Activated CD4-positive, alpha-beta T cell treated with anti-CD3 and anti-CD28 coated beads, Interleukin-2, amount 50 U/mL, for 24 hours (primary cell): ENCODE measurements at regions not wholly inside any gene's neighbourhood (a gene's known extent, or its start where the extent isn't known, plus 50 kb on each side); places are given as distances from the start of the nearest gene placed in this dataset.

Experiments
- DNase-seq, 2 donors: peaks; one replicate each; pipeline ENCODE4 v3.0.0-alpha.2; 2020; ENCODE audit warnings: low read depth in 1 of 2, low spot score in 1 of 2

DNA sequence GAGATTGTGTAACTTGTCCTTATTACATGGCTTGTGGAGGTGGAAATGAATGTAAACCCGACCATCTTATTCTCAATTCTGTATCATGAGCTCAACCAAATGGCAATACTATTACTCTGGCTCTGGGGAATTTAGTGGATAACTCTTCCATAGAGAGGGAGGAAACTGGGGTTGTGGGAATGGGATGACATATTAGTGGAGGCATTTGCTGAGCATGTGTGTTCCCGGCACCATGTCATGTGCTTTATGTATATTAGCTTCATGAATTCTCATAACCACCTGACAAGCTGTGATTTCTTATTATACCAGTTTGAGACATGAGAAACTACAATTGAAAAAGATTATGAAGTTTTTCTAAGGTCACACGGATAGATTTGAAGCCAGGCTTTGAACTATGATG, 112.8 kb upstream of the TMEFF2 start:
- no peak for DNase-seq

DNA sequence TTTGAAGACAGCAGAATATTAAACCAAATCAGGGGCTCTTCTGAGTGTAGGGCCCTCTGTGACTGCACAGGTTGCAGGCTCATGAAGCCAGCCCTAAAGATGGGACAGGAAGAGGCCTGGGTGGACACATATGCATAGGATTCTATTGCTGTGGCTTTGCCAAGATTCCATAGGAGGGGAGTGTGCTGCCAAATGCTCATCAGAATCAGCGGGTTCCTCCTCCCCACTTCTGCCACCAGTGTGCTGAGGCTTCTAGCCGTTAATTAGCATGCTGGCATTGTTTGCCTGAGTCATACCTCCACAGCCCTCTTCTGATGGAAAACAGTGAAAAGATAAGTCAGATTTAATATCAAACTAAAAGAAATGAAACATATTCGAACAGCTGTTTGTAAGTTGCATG, 103.9 kb upstream of the TMEFF2 start:
- no peak for DNase-seq

GRCh38 chr2:192292478-192292877, 97.7 kb upstream of the TMEFF2 start:
- no peak for DNase-seq

GRCh38 chr2:192288295-192288694, 93.6 kb upstream of the TMEFF2 start:
- DNase-seq = no peak

DNA sequence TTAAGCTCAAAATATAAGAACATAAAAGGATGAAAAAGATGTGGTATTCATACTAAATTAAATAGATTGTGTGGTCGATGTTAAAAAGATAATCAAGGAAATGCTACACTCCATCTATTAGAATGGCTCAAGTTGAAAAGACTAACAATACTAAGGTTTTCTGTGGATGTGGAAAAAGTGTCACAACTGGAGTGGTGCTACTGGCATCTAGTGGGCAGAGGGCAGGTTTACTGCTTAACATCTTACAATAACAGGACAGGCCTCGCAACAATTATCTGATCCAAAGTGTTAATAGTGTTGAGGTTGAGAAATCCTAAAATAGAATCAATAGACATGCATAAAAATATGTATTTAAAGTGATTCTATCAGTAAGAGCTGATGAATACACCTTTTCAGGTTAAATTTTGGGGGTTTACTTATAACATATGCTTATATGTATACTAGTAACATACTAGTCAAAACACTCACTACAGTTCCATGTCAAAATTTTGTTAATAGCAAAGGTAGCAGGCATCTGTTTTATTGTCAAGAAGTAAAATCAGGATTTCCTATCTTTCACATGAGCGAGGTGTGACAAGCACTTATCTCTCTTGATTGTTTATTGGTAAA, 91.5 kb upstream of the TMEFF2 start:
- no peak for DNase-seq

DNA sequence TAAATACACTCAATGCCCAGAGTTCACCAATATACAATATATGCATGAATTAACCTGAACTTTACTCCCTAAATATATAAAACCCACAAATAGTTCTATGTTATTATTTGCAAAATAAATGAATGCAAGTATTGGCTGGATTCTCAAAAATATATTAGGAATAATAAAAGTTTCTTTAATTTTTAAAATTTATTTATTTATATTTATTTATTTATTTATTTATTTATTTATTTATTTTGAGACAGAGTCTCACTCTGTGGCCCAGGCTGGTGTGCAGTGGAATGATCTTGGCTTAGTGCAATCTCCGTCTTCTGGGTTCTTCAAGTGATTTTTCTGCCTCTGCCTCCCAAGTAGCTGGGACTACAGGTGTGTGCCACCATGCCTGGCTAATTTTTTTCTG, 88.7 kb upstream of the TMEFF2 start:
- DNase-seq = no peak

DNA sequence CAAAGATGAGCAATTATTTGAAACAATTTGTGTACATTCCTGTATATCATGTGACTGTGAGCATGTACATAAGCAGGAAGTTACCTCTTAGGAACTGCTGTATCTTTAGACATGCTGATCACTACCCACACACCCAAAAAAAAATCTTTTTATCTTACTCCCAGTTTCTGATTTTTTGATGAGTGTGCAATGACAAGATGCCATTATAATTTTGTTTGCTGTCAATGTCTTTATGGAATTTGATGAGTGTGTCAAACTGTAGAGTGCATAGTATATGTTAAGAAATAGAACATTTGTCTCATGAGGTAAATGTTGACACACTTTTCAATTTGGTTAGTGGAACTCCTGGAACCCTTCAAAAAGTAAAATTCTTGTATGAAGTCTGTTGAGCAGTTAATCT, 84.0 kb upstream of the TMEFF2 start:
- DNase-seq = no peak

DNA sequence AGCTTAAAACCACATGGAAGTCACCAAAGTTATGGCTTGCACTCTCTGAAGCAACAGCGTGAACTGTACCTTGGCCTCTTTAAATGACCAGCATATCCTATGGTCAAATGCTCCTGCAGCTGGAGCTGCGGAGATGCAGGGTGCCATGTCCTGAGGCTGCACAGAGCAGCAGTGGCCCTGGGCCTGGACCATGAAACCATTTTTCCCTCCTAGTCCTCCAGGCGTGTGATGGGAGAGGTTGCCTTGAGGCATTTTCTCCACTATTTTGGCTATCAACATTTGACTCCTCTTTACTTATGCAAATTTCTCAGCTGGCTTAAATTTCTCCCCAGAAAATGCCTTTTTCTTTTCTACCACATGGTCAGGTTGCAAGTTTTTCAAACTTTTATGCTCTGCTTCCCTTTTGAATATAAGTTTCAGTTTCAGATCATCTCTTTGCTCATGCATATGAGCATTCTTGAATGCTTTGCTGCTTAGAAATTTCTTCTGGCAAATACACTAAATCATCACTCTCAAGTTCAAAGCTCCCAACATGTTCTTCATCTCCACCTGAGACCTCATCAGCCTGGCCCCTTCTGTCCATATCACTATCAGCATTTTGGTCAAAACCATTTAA, 82.9 kb upstream of the TMEFF2 start:
- no peak for DNase-seq

- no peak for DNase-seq
These were observed 80.9 kb upstream of the TMEFF2 start for GRCh38 chr2:192275632-192276031.

DNA sequence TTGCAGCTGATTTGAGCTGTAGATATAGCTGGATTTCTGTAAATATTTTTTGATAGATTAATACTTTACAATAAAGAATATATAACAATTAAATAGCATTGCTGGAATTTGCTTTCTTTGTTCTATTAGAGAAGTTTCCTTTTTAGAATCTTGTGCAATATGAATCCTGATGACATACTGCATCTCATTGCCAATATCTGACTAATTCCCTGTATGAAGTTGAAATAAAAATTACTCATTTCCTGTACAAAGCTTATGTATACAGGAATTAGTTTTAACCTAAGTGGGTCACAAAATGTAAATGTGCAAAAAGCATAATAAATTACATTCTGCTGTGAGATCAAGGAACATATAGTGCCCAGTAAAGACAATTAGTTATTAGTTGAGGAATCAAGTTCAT, 72.8 kb upstream of the TMEFF2 start:
- DNase-seq = no peak

GRCh38 chr2:192265751-192266150, 71.0 kb upstream of the TMEFF2 start:
- DNase-seq = no peak

DNA sequence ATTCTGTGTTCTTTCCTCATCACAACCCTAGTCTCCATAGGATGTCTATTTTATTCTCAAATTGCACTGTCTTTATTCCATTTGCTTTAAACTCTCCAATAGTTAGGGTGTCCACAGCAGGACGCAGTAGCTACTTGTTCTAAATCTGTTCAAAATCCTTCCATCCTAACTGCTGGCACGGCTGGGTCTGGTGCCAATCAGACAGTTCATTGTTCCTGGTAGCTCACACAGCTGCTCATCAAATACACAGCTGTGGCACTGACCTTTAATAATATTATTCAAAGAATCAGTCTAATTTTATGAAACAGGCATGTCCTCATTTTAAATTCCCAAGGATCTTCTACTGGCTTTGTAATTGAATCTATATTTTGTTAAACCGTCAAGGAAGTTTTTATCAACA, 59.7 kb upstream of the TMEFF2 start:
- DNase-seq = no peak

- DNase-seq = no peak
These were observed 59.0 kb upstream of the TMEFF2 start for GRCh38 chr2:192253692-192254091.

DNA sequence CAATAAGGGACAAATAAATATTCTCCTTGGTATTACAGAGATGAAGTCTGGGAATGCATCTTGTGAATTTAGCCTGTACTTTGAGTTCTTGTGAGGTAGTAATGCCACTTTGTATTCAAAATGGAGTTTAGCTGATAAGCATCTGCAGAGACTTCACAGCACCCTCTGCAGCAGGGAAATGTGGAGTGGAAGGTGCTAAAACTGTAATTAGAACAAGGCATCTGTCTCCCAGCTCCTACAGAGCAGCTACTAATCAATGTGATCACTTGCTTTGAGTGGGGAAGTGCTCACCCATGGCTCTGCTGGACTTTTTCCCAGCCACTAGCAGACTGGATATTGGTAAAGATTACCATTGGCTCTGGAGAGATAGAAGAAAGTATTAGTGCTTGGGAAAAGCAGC, 56.2 kb upstream of the TMEFF2 start:
- DNase-seq = no peak

DNA sequence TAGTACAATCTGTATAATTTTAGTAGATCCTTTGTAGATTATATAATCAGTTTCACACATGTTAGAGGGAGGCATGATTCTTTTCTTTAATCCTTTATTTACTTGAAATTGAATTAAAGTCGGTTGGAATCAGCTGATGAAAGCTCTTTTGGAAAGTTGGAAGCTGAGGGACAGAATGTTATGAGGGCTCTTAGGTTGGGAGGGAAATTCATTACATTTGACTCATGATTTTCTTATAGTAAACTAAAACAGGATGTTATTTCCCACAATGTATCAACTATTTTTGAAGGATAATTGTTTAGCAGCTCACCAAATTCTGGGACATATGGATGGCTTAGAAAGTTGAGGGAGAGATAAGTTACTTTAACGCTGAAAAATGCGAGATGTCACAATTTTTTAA, 52.7 kb upstream of the TMEFF2 start:
- DNase-seq = no peak

- no peak for DNase-seq
These were observed 51.6 kb upstream of the TMEFF2 start for GRCh38 chr2:192246297-192246696.

DNA sequence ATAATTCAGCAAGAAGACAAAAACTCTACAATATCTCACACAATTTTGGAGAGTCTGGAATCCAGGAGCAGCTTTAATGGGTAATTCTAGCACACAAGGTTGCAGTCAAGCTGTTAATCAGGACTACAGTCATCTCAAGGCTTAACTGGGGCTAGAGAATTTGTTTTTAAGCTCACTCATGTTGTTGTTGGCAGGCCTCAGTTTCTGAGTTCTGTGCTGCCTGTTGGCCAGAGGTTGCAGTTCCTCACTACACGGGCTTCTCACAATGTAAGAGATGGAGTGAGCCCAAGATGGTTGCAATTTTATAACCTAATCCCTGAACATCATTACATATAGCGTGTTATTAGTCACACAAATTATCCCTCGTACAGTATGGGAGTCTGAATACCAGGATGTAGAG, 50.6 kb upstream of the TMEFF2 start:
- DNase-seq = no peak
